Hepatocyte (in vitro differentiated cells): ENCODE measurements at regions not wholly inside any gene's neighbourhood (a gene's known extent, or its start where the extent isn't known, plus 50 kb on each side); places are given as distances from the start of the nearest gene placed in this dataset.

Source experiments
- DNase-seq: peaks from one replicate; pipeline ENCODE4 v3.0.0-alpha.2; 2016; ENCODE audit warnings: low spot score
- H2AFZ ChIP-seq: fragments of 200-600 bp; sonication (generic); 2 replicates; pipeline ENCODE4 v1.6.0; 2016; ENCODE audit warnings: antibody characterized with exemption, mild to moderate bottlenecking
- H3K27ac ChIP-seq: fragments of 200-600 bp; sonication (generic); 2 replicates; pipeline ENCODE4 v1.5.1; 2016; ENCODE audit warnings: mild to moderate bottlenecking
- H3K27me3 ChIP-seq: fragments of 200-600 bp; sonication (generic); 2 replicates; pipeline ENCODE4 v1.6.1; 2016
- H3K36me3 ChIP-seq: fragments of 200-600 bp; sonication (generic); replicated peaks from 2 replicates; pipeline ENCODE4 v1.5.1; 2016; ENCODE audit warnings: low read depth; ENCODE audit not compliant: insufficient read depth
- H3K4me1 ChIP-seq: fragments of 200-600 bp; sonication (generic); 2 replicates; pipeline ENCODE4 v1.5.1; 2016; ENCODE audit warnings: mild to moderate bottlenecking, moderate library complexity; ENCODE audit not compliant: insufficient read depth
- H3K4me2 ChIP-seq: fragments of 200-600 bp; sonication (generic); 2 replicates; pipeline ENCODE4 v1.6.0; 2016
- H3K4me3 ChIP-seq: fragments of 200-600 bp; sonication (generic); 2 replicates; pipeline ENCODE4 v1.5.1; 2016; ENCODE audit warnings: mild to moderate bottlenecking
- H3K79me2 ChIP-seq: fragments of 200-600 bp; sonication (generic); 2 replicates; pipeline ENCODE4 v1.6.0; 2017; ENCODE audit warnings: mild to moderate bottlenecking
- H3K9me2 ChIP-seq: fragments of 200-600 bp; sonication (generic); replicated peaks from 2 replicates; pipeline ENCODE4 v1.6.0; 2017; ENCODE audit warnings: mild to moderate bottlenecking; ENCODE audit not compliant: insufficient read depth
- H3K9me3 ChIP-seq: fragments of 200-600 bp; sonication (generic); 2 replicates; pipeline ENCODE4 v1.5.1; 2016; ENCODE audit warnings: low read depth, mild to moderate bottlenecking
- H4K20me1 ChIP-seq: fragments of 200-600 bp; sonication (generic); 2 replicates; pipeline ENCODE4 v1.6.0; 2016; ENCODE audit warnings: mild to moderate bottlenecking; ENCODE audit not compliant: insufficient read depth, poor library complexity, severe bottlenecking
- EZH2 ChIP-seq: fragments of 200-600 bp; sonication (generic); IDR thresholded peaks from 2 replicates; pipeline ENCODE4 v1.6.1; 2016; ENCODE audit warnings: antibody characterized with exemption, mild to moderate bottlenecking, borderline replicate concordance
- EZH2phosphoT487 ChIP-seq: fragments of 200-600 bp; sonication (generic); IDR thresholded peaks from one replicate; pipeline ENCODE4 v1.6.1; 2018; ENCODE audit warnings: antibody characterized with exemption, mild to moderate bottlenecking, low read depth, moderate library complexity; ENCODE audit not compliant: unreplicated experiment, severe bottlenecking
- WGBS: methylation state at CpG from one replicate; pipeline ENCODE4 v1.1.6; 2016; ENCODE audit warnings: low lambda C conversion rate; ENCODE audit errors: missing lambda C conversion rate; 5-methylcytosine and 5-hydroxymethylcytosine counted together
- TF ChIP-seq, protein P1 (sequence below): fragments of 200-600 bp; sonication (generic); IDR thresholded peaks from 2 replicates; pipeline ENCODE4 v1.5.1; 2016; ENCODE audit warnings: antibody characterized with exemption, mild to moderate bottlenecking; ENCODE audit not compliant: poor library complexity

DNA sequence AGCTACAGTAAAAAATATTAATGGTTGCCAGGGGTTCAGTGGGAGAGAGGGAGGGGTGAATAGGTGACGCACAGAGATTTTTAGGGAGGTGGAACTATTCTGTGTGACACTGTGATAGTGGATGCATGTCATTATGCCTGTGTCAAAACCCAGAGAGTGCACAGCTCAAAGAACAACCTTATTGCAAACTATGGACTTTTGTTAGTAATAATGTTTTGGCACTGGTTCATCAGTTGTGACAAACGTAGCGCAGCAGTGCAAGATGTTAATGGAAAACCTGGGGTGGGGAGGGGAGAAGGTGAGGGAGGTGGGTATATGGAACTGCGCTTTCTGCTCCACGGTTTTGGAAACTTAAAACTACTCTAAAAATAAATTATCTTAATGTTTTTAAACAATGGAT is 134.6 kb upstream of the RFC3 start:
- H3K27me3 ChIP-seq: no peaks in the 10 kb centered on the region
- no peaks in the 10 kb centered on the region for H3K36me3 ChIP-seq
- H2AFZ ChIP-seq: no peak overlapping the region
- H4K20me1 ChIP-seq: no peaks in the 10 kb centered on the region
- H3K9me3 ChIP-seq: no peaks in the 10 kb centered on the region
- no peak overlapping the region for H3K4me2 ChIP-seq
- no peaks in the 10 kb centered on the region for H3K4me1 ChIP-seq
- DNase-seq: no peak
- H3K27ac ChIP-seq: no peak overlapping the region
- WGBS: 91% methylated on average over 5 of the region's 5 CpGs
- no peaks in the 10 kb centered on the region for H3K9me2 ChIP-seq
- TF ChIP-seq, protein P1, sequence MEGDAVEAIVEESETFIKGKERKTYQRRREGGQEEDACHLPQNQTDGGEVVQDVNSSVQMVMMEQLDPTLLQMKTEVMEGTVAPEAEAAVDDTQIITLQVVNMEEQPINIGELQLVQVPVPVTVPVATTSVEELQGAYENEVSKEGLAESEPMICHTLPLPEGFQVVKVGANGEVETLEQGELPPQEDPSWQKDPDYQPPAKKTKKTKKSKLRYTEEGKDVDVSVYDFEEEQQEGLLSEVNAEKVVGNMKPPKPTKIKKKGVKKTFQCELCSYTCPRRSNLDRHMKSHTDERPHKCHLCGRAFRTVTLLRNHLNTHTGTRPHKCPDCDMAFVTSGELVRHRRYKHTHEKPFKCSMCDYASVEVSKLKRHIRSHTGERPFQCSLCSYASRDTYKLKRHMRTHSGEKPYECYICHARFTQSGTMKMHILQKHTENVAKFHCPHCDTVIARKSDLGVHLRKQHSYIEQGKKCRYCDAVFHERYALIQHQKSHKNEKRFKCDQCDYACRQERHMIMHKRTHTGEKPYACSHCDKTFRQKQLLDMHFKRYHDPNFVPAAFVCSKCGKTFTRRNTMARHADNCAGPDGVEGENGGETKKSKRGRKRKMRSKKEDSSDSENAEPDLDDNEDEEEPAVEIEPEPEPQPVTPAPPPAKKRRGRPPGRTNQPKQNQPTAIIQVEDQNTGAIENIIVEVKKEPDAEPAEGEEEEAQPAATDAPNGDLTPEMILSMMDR: no peak
- TF ChIP-seq EZH2 (no peak), EZH2phosphoT487 (no peak)
- H3K79me2 ChIP-seq: no peaks in the 10 kb centered on the region
- H3K4me3 ChIP-seq: no peak overlapping the region

DNA sequence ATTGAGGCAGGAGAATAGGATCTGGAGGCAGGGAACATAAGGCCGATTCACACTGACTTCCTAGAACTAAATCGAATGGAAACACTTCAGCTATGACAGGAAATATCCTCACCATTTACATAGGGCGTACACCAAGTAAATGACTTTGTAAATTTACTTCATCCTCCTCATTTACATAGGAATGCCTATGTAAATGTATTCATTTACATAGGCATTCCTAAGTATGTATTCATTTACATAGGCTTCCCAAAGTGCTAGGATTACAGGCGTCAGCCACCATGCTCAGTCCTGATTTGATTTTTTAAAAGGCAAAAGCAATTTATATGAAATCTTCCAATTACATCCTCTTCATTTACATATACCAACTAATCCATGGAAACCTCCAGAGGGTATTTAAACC is 133.1 kb upstream of the RFC3 start:
- Histone ChIP-seq H3K4me1 (no peaks in the 10 kb centered on the region), H4K20me1 (no peaks in the 10 kb centered on the region), H3K27me3 (no peaks in the 10 kb centered on the region), H3K79me2 (no peaks in the 10 kb centered on the region), H3K27ac (no peak overlapping the region), H3K36me3 (no peaks in the 10 kb centered on the region), H2AFZ (no peak overlapping the region), H3K9me3 (no peaks in the 10 kb centered on the region), H3K9me2 (no peaks in the 10 kb centered on the region), H3K4me3 (no peak overlapping the region), H3K4me2 (no peak overlapping the region)
- no peak for DNase-seq
- TF ChIP-seq EZH2phosphoT487: no peak
- TF ChIP-seq EZH2: no peak
- TF ChIP-seq, protein P1: no peak
- 92% methylated on average over 4 of the region's 4 CpGs for WGBS

DNA sequence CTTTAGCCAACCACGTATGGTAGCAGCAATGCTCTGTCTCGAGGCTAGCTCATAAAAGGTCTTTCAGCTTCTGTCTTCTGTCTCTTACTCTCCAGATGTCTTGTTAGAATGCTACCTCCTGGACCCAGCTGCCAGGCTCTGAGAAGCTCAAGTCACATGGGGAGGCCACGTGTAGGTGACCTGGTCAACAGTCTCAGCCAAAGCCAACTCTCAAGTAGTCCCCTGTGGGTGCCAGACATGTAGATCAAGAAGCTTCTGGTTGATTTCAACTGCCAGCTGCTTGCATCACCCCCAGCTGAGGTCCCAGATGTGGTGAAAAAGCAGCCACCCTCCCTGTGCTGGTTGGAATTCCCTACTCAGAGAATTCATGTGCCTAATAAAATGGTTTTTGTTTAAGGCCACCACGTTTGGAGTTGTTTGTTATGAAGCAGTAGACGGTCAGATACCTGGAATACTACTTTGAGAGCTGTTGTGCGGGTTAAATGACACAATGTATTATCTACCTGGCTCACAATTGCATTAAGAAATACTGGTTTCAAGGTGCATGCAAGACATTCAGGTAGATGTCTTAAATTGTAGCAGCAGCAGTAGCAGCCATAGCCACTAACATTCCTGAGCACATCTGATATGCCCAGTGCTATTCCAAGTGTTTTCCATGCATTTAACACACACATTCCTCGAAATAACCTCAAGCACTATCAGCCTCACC is 131.0 kb upstream of the RFC3 start:
- Histone ChIP-seq H3K9me3 (no peaks in the 10 kb centered on the region), H3K9me2 (no peaks in the 10 kb centered on the region), H4K20me1 (no peaks in the 10 kb centered on the region), H3K4me2 (no peak overlapping the region), H3K36me3 (no peaks in the 10 kb centered on the region), H2AFZ (no peak overlapping the region), H3K4me1 (no peaks in the 10 kb centered on the region), H3K79me2 (no peaks in the 10 kb centered on the region), H3K27me3 (no peaks in the 10 kb centered on the region), H3K4me3 (no peak overlapping the region), H3K27ac (no peak overlapping the region)
- DNase-seq: no peak
- TF ChIP-seq EZH2phosphoT487: no peak
- TF ChIP-seq, protein P1: no peak
- no peak for TF ChIP-seq EZH2
- 75% methylated on average over 7 of the region's 7 CpGs for WGBS
